ENCODE measurements at regions not wholly inside any gene's neighbourhood (a gene's known extent, or its start where the extent isn't known, plus 50 kb on each side); places are given as distances from the start of the nearest gene placed in this dataset.

GRCh38 chr1:238499021-238499420, 608.3 kb upstream of the ZP4 start:
- H3K9ac ChIP-seq (ENCODE audit: low read length) = no peak overlapping the region
- DNase-seq (ENCODE audit: low read depth) (no peak), FAIRE-seq (no peak)

GRCh38 chr1:238492271-238492670, 601.5 kb upstream of the ZP4 start:
- no peaks in the 10 kb centered on the region for H3K9me3 Mint-ChIP-seq (ENCODE audit: unreplicated experiment)
- Histone ChIP-seq H3K27me3 (ENCODE audit: insufficient read depth, low read length) (no peaks in the 10 kb centered on the region), H3K79me2 (ENCODE audit: insufficient read depth, low read length) (no peaks in the 10 kb centered on the region), H3K36me3 (ENCODE audit: insufficient read depth, low read length) (no peaks in the 10 kb centered on the region), H3K9ac (ENCODE audit: low read length) (no peak overlapping the region), H3K4me3 (ENCODE audit: insufficient read depth, low read depth, low read length) (no peak overlapping the region), H3K4me1 (ENCODE audit: insufficient read depth, low read length) (peaks cover 3% of the 10 kb centered on the region), H3K9me3 (ENCODE audit: insufficient read depth, low read depth, low read length) (no peaks in the 10 kb centered on the region), H3K4me2 (ENCODE audit: low read length) (no peak overlapping the region), H2AFZ (ENCODE audit: low read depth, low read length) (no peak overlapping the region), H4K20me1 (ENCODE audit: insufficient read depth, low read length) (no peaks in the 10 kb centered on the region), H3K27ac (ENCODE audit: low read depth, low read length) (no peak overlapping the region)
- no peak overlapping the region for H3K4me3 Mint-ChIP-seq (ENCODE audit: unreplicated experiment)
- no peaks in the 10 kb centered on the region for H3K36me3 Mint-ChIP-seq (ENCODE audit: low read depth, unreplicated experiment)
- FAIRE-seq (no peak), DNase-seq (ENCODE audit: low read depth) (no peak)
- H3K27ac Mint-ChIP-seq (ENCODE audit: unreplicated experiment) = no peak overlapping the region
- no peaks in the 10 kb centered on the region for H3K4me1 Mint-ChIP-seq (ENCODE audit: low read depth, unreplicated experiment)
- no peaks in the 10 kb centered on the region for H3K27me3 Mint-ChIP-seq (ENCODE audit: low read depth, unreplicated experiment)
- TF ChIP-seq EZH2 (IDR thresholded peaks at IDR 0.05; ENCODE audit: insufficient read depth, low read length) (no peak), CTCF (IDR thresholded peaks at IDR 0.05; ENCODE audit: insufficient read depth, low read depth, low read length) (no peak)

More at GRCh38 chr1:238499021-238499420, 608.3 kb upstream of the ZP4 start:
- H3K27me3 ChIP-seq (ENCODE audit: insufficient read depth, low read length) = no peaks in the 10 kb centered on the region
- H3K36me3 ChIP-seq (ENCODE audit: insufficient read depth, low read length) = no peaks in the 10 kb centered on the region
- no peaks in the 10 kb centered on the region for H3K79me2 ChIP-seq (ENCODE audit: insufficient read depth, low read length)
- no peak overlapping the region for H3K4me2 ChIP-seq (ENCODE audit: low read length)
- no peak overlapping the region for H2AFZ ChIP-seq (ENCODE audit: low read depth, low read length)
- TF ChIP-seq CTCF (IDR thresholded peaks at IDR 0.05; ENCODE audit: insufficient read depth, low read depth, low read length) (no peak), EZH2 (IDR thresholded peaks at IDR 0.05; ENCODE audit: insufficient read depth, low read length) (no peak)
- Mint-ChIP-seq H3K27me3 (ENCODE audit: low read depth, unreplicated experiment) (no peaks in the 10 kb centered on the region), H3K4me3 (ENCODE audit: unreplicated experiment) (no peak overlapping the region), H3K36me3 (ENCODE audit: low read depth, unreplicated experiment) (no peaks in the 10 kb centered on the region), H3K4me1 (ENCODE audit: low read depth, unreplicated experiment) (no peaks in the 10 kb centered on the region), H3K27ac (ENCODE audit: unreplicated experiment) (no peak overlapping the region), H3K9me3 (ENCODE audit: unreplicated experiment) (peaks cover 2% of the 10 kb centered on the region)
- no peak overlapping the region for H3K27ac ChIP-seq (ENCODE audit: low read depth, low read length)
- H4K20me1 ChIP-seq (ENCODE audit: insufficient read depth, low read length) = no peaks in the 10 kb centered on the region
- no peaks in the 10 kb centered on the region for H3K4me1 ChIP-seq (ENCODE audit: insufficient read depth, low read length)
- H3K9me3 ChIP-seq (ENCODE audit: insufficient read depth, low read depth, low read length) = no peaks in the 10 kb centered on the region
- no peak overlapping the region for H3K4me3 ChIP-seq (ENCODE audit: insufficient read depth, low read depth, low read length)

- TF ChIP-seq EZH2 (IDR thresholded peaks at IDR 0.05; ENCODE audit: insufficient read depth, low read length) (no peak), CTCF (IDR thresholded peaks at IDR 0.05; ENCODE audit: insufficient read depth, low read depth, low read length) (no peak)
- H3K4me3 ChIP-seq (ENCODE audit: insufficient read depth, low read depth, low read length) = no peak overlapping the region
- no peaks in the 10 kb centered on the region for H3K9me3 ChIP-seq (ENCODE audit: insufficient read depth, low read depth, low read length)
- H3K9ac ChIP-seq (ENCODE audit: low read length) = no peak overlapping the region
- H3K27ac ChIP-seq (ENCODE audit: low read depth, low read length) = no peak overlapping the region
- Mint-ChIP-seq H3K9me3 (ENCODE audit: unreplicated experiment) (no peaks in the 10 kb centered on the region), H3K4me1 (ENCODE audit: low read depth, unreplicated experiment) (no peaks in the 10 kb centered on the region), H3K27me3 (ENCODE audit: low read depth, unreplicated experiment) (no peaks in the 10 kb centered on the region), H3K36me3 (ENCODE audit: low read depth, unreplicated experiment) (no peaks in the 10 kb centered on the region), H3K27ac (ENCODE audit: unreplicated experiment) (no peak overlapping the region), H3K4me3 (ENCODE audit: unreplicated experiment) (no peak overlapping the region)
- H2AFZ ChIP-seq (ENCODE audit: low read depth, low read length) = no peak overlapping the region
- no peaks in the 10 kb centered on the region for H3K36me3 ChIP-seq (ENCODE audit: insufficient read depth, low read length)
- H3K4me2 ChIP-seq (ENCODE audit: low read length) = no peak overlapping the region
- H3K4me1 ChIP-seq (ENCODE audit: insufficient read depth, low read length) = peaks cover 3% of the 10 kb centered on the region
- H3K27me3 ChIP-seq (ENCODE audit: insufficient read depth, low read length) = no peaks in the 10 kb centered on the region
- FAIRE-seq (no peak), DNase-seq (ENCODE audit: low read depth) (no peak)
- H4K20me1 ChIP-seq (ENCODE audit: insufficient read depth, low read length) = no peaks in the 10 kb centered on the region
- H3K79me2 ChIP-seq (ENCODE audit: insufficient read depth, low read length) = no peaks in the 10 kb centered on the region
Observed at GRCh38 chr1:238491265-238491664, 600.5 kb upstream of the ZP4 start.

Measured in astrocyte (in vitro differentiated cells and primary cell).